Trophoblast cell (in vitro differentiated cells and primary cell): ENCODE measurements at regions not wholly inside any gene's neighbourhood (a gene's known extent, or its start where the extent isn't known, plus 50 kb on each side); places are given as distances from the start of the nearest gene placed in this dataset.
"Not testable (repeated sequence)": the region's sequence is repeated elsewhere in the genome, so short reads cannot be mapped to it uniquely, and the experiment has no call there.

Experiments used
- DNase-seq, 2 donors: peaks; one replicate each; pipeline ENCODE4 v3.0.0-alpha.2; 2016
- H2AFZ ChIP-seq: 2 replicates; pipeline ENCODE4 v1.6.1; 2013; ENCODE audit warnings: low read length, moderate library complexity, mild to moderate bottlenecking; ENCODE audit not compliant: insufficient read depth, poor library complexity
- H2AK5ac ChIP-seq: 2 replicates; pipeline ENCODE4 v1.6.1; 2013; ENCODE audit warnings: mild to moderate bottlenecking, low read length
- H2BK120ac ChIP-seq: 2 replicates; pipeline ENCODE4 v1.6.1; 2013; ENCODE audit warnings: low read length, mild to moderate bottlenecking, moderate library complexity; ENCODE audit not compliant: insufficient read depth, poor library complexity
- H2BK12ac ChIP-seq: 2 replicates; pipeline ENCODE4 v1.6.1; 2013; ENCODE audit warnings: mild to moderate bottlenecking, low read length, moderate library complexity
- H2BK5ac ChIP-seq: 2 replicates; pipeline ENCODE4 v1.6.1; 2013; ENCODE audit warnings: low read length, low read depth, moderate library complexity, mild to moderate bottlenecking; ENCODE audit not compliant: poor library complexity
- H3K14ac ChIP-seq: 2 replicates; pipeline ENCODE4 v1.6.1; 2013; ENCODE audit warnings: mild to moderate bottlenecking, low read length
- H3K18ac ChIP-seq: 2 replicates; pipeline ENCODE4 v1.6.1; 2013; ENCODE audit warnings: mild to moderate bottlenecking, low read length
- H3K23ac ChIP-seq: 2 replicates; pipeline ENCODE4 v1.6.1; 2013; ENCODE audit warnings: low read length
- H3K27ac ChIP-seq: 2 replicates; pipeline ENCODE4 v1.5.1; 2013; ENCODE audit warnings: low read depth, mild to moderate bottlenecking, inconsistent platforms, low read length, moderate library complexity
- H3K27me3 ChIP-seq: 2 replicates; pipeline ENCODE4 v1.6.1; 2013; ENCODE audit warnings: inconsistent platforms, mild to moderate bottlenecking, low read length, moderate library complexity; ENCODE audit not compliant: insufficient read depth
- H3K36me3 ChIP-seq, 2 experiments: 1 replicate in 1 of 2; 2 replicates in 1 of 2; pipeline ENCODE4 v1.6.1; 2013; ENCODE audit warnings: low read length in 2 of 2, mild to moderate bottlenecking in 2 of 2, moderate library complexity in 1 of 2; ENCODE audit not compliant: insufficient read depth in 2 of 2, control insufficient read depth in 1 of 2
- H3K4ac ChIP-seq: 2 replicates; pipeline ENCODE4 v1.6.1; 2013; ENCODE audit warnings: low read depth, mild to moderate bottlenecking, low read length, moderate library complexity
- H3K4me1 ChIP-seq, 2 experiments: 1 replicate in 1 of 2; 2 replicates in 1 of 2; pipeline ENCODE4 v1.6.1; 2013; ENCODE audit warnings: low read length in 2 of 2, mild to moderate bottlenecking in 2 of 2, moderate library complexity in 1 of 2; ENCODE audit not compliant: insufficient read depth in 2 of 2, control insufficient read depth in 1 of 2
- H3K4me2 ChIP-seq: 2 replicates; pipeline ENCODE4 v1.6.1; 2013; ENCODE audit warnings: inconsistent platforms, mild to moderate bottlenecking, low read length, moderate library complexity
- H3K4me3 ChIP-seq: 2 replicates; pipeline ENCODE4 v1.5.1; 2013; ENCODE audit warnings: mild to moderate bottlenecking, low read depth, low read length, inconsistent platforms
- H3K79me1 ChIP-seq: one replicate; pipeline ENCODE4 v1.6.1; 2013; ENCODE audit warnings: low read length
- H3K79me2 ChIP-seq: 2 replicates; pipeline ENCODE4 v1.6.1; 2013; ENCODE audit warnings: low read length, mild to moderate bottlenecking; ENCODE audit not compliant: control insufficient read depth, insufficient read depth, poor library complexity
- H3K9ac ChIP-seq: 2 replicates; pipeline ENCODE4 v1.6.1; 2013; ENCODE audit warnings: mild to moderate bottlenecking, low read length
- H3K9me3 ChIP-seq: 2 replicates; pipeline ENCODE4 v1.6.1; 2013; ENCODE audit warnings: low read depth, mild to moderate bottlenecking, control low read depth, inconsistent platforms, low read length; ENCODE audit not compliant: insufficient read depth
- H4K12ac ChIP-seq: 2 replicates; pipeline ENCODE4 v1.6.1; 2013; ENCODE audit warnings: low read depth, mild to moderate bottlenecking, low read length, moderate library complexity
- H4K8ac ChIP-seq: 2 replicates; pipeline ENCODE4 v1.6.1; 2013; ENCODE audit warnings: low read depth, mild to moderate bottlenecking, low read length, moderate library complexity
- H4K91ac ChIP-seq: one replicate; pipeline ENCODE4 v1.6.1; 2013; ENCODE audit warnings: low read depth, mild to moderate bottlenecking, low read length, moderate library complexity
- WGBS: extraction: QIAGEN DNeasy Blood & Tissue Kit; methylation state at CpG from one replicate; pipeline ENCODE4 v1.1.7; 2013; ENCODE audit warnings: missing lambda C conversion rate; ENCODE audit not compliant: insufficient read length, insufficient coverage; ENCODE audit errors: extremely low coverage; 5-methylcytosine and 5-hydroxymethylcytosine counted together

- no peak for DNase-seq
- H4K91ac ChIP-seq: no peak overlapping the region
- H3K4me3 ChIP-seq: no peak overlapping the region
- H3K18ac ChIP-seq: no peak overlapping the region
- H2BK120ac ChIP-seq: no peak overlapping the region
- no peak overlapping the region for H2AFZ ChIP-seq
- no peak overlapping the region for H4K8ac ChIP-seq
- no peak overlapping the region for H2BK5ac ChIP-seq
- H3K4ac ChIP-seq: no peak overlapping the region
- no peaks in the 10 kb centered on the region for H3K79me2 ChIP-seq
- no peaks in the 10 kb centered on the region for H3K27me3 ChIP-seq
- 100% methylated on average over 1 of the region's 8 CpGs for WGBS
- H3K9ac ChIP-seq: no peak overlapping the region
- no peak overlapping the region for H2BK12ac ChIP-seq
- H3K4me2 ChIP-seq: no peak overlapping the region
- H3K23ac ChIP-seq: peak overlapping the region; percentile 17
- no peak overlapping the region for H2AK5ac ChIP-seq
- no peaks in the 10 kb centered on the region for H3K79me1 ChIP-seq
- H3K4me1 ChIP-seq: no peaks in the 10 kb centered on the region
- H3K36me3 ChIP-seq: no peaks in the 10 kb centered on the region
- H3K27ac ChIP-seq: no peak overlapping the region
- peaks cover 7% of the 10 kb centered on the region for H3K9me3 ChIP-seq
- H4K12ac ChIP-seq: no peak overlapping the region
- no peak overlapping the region for H3K14ac ChIP-seq
Observed at GRCh38 chr7:65489260-65489767, 115.7 kb downstream of the ZNF92 start.

- not testable (repeated sequence) for H3K4ac ChIP-seq, H3K14ac ChIP-seq, H3K18ac ChIP-seq, H3K4me1 ChIP-seq, H2BK5ac ChIP-seq, H3K9ac ChIP-seq, H2AFZ ChIP-seq, H3K79me1 ChIP-seq, H4K8ac ChIP-seq, H2BK12ac ChIP-seq, H3K4me3 ChIP-seq, H3K27me3 ChIP-seq, H3K9me3 ChIP-seq, H3K36me3 ChIP-seq, H3K4me2 ChIP-seq, H2BK120ac ChIP-seq, H3K27ac ChIP-seq, H3K23ac ChIP-seq, DNase-seq, H4K12ac ChIP-seq, H4K91ac ChIP-seq, H3K79me2 ChIP-seq, H2AK5ac ChIP-seq
- WGBS: no CpG with 5 or more reads among the region's 2 CpGs
Observed at GRCh38 chr7:65496697-65497096, 123.0 kb downstream of the ZNF92 start.

GRCh38 chr7:65503434-65504152 is 129.9 kb downstream of the ZNF92 start:
- Histone ChIP-seq H2AFZ (no peak overlapping the region), H3K79me1 (no peaks in the 10 kb centered on the region), H4K91ac (no peak overlapping the region), H3K9ac (no peak overlapping the region), H3K27me3 (no peaks in the 10 kb centered on the region), H3K9me3 (no peaks in the 10 kb centered on the region), H3K4me2 (no peak overlapping the region), H2BK12ac (no peak overlapping the region), H3K14ac (no peak overlapping the region), H4K12ac (no peak overlapping the region), H3K4me1 (no peaks in the 10 kb centered on the region), H2BK5ac (no peak overlapping the region), H3K4me3 (no peak overlapping the region), H3K79me2 (no peaks in the 10 kb centered on the region), H3K23ac (no peak overlapping the region), H3K18ac (no peak overlapping the region), H2BK120ac (no peak overlapping the region), H2AK5ac (no peak overlapping the region), H3K27ac (no peak overlapping the region), H4K8ac (no peak overlapping the region), H3K36me3 (no peaks in the 10 kb centered on the region), H3K4ac (no peak overlapping the region)
- DNase-seq: no peak

- not testable (repeated sequence) for H3K4me2 ChIP-seq, H3K79me2 ChIP-seq, H2AFZ ChIP-seq, DNase-seq, H3K14ac ChIP-seq, H4K8ac ChIP-seq, H2BK5ac ChIP-seq, H3K27ac ChIP-seq, H3K4me1 ChIP-seq, H3K27me3 ChIP-seq, H4K12ac ChIP-seq, H3K4ac ChIP-seq, H2BK12ac ChIP-seq, H3K9ac ChIP-seq, H3K79me1 ChIP-seq, H4K91ac ChIP-seq, H3K4me3 ChIP-seq, H3K9me3 ChIP-seq, H3K18ac ChIP-seq, H3K36me3 ChIP-seq, H2BK120ac ChIP-seq, H2AK5ac ChIP-seq, H3K23ac ChIP-seq
- 100% methylated on average over 1 of the region's 1 CpG for WGBS
Observed at GRCh38 chr7:65504504-65505319, 131.1 kb downstream of the ZNF92 start.
